ENCODE measurements at regions not wholly inside any gene's neighbourhood (a gene's known extent, or its start where the extent isn't known, plus 50 kb on each side); places are given as distances from the start of the nearest gene placed in this dataset.

DNA sequence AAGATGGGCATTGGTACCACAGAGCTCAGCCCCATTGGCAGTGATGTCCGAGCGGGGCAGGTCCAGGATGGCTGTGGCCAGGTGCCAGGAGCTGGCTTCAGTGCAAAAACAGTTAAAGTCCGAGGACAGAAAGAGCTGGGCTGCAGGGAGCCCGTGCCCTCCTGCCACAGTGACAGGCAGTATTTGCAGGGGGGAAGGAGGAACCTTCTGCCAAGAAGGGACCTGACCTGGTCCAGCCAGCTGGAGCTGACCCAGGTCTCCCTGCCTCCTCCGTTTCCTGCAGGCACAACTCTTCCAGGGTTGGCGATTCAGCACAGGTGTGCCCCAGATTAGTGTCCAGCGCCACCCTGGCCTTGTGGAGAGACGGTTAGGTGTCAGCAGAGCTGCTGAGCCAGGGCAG, 199.0 kb downstream of the ENGASE start:
- Histone ChIP-seq H3K27ac (no peak overlapping the region), H3K4me1 (no peaks in the 10 kb centered on the region), H3K27me3 (peaks cover 0 to 78% of the 10 kb centered on the region in 2 donors), H3K4me3 (no peak overlapping the region), H3K36me3 (no peaks in the 10 kb centered on the region), H3K9me3 (no peaks in the 10 kb centered on the region)
- no peak for DNase-seq
- intact Hi-C loops (cut with DNase I; ENCODE audit: low total_unique reads): no loop called here
- TF ChIP-seq, protein P1, sequence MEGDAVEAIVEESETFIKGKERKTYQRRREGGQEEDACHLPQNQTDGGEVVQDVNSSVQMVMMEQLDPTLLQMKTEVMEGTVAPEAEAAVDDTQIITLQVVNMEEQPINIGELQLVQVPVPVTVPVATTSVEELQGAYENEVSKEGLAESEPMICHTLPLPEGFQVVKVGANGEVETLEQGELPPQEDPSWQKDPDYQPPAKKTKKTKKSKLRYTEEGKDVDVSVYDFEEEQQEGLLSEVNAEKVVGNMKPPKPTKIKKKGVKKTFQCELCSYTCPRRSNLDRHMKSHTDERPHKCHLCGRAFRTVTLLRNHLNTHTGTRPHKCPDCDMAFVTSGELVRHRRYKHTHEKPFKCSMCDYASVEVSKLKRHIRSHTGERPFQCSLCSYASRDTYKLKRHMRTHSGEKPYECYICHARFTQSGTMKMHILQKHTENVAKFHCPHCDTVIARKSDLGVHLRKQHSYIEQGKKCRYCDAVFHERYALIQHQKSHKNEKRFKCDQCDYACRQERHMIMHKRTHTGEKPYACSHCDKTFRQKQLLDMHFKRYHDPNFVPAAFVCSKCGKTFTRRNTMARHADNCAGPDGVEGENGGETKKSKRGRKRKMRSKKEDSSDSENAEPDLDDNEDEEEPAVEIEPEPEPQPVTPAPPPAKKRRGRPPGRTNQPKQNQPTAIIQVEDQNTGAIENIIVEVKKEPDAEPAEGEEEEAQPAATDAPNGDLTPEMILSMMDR (IDR thresholded peaks at IDR 0.05): no peak

DNA sequence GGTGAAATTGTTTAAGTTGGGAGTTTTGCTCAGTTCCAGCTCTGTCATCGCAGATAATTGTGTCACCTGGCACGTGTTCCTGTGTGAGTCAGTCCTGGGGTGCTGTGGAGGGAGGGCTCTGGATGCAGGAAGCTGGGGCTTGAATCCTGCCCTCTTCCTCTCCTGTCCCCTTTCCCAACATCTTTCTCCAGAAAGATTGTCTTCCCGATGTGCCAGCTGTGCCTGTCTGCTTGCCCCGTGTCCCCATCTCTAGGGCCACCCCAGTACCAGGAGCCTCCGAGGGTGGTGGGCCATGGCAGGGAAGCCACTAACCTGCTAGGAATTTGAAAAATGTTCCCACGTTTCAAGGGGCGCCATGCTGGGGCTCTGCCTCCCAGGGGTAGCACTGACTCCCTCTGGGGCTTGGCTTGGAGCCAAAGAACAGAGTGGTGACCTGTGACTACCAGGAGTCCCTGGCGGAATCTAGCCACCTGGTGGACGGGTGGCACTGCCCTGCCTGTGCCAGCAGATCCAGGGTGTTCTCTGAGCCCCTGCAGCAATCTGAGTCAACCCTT, 198.1 kb downstream of the ENGASE start:
- TF ChIP-seq, protein P1 (IDR thresholded peaks at IDR 0.05): no peak
- no peak for DNase-seq
- H3K27ac ChIP-seq: no peak overlapping the region
- peaks cover 0 to 78% of the 10 kb centered on the region in 2 donors for H3K27me3 ChIP-seq
- no peaks in the 10 kb centered on the region for H3K4me1 ChIP-seq
- H3K36me3 ChIP-seq: no peaks in the 10 kb centered on the region
- intact Hi-C loops (cut with DNase I; ENCODE audit: low total_unique reads): no loop called here
- no peak overlapping the region for H3K4me3 ChIP-seq
- no peaks in the 10 kb centered on the region for H3K9me3 ChIP-seq

DNA sequence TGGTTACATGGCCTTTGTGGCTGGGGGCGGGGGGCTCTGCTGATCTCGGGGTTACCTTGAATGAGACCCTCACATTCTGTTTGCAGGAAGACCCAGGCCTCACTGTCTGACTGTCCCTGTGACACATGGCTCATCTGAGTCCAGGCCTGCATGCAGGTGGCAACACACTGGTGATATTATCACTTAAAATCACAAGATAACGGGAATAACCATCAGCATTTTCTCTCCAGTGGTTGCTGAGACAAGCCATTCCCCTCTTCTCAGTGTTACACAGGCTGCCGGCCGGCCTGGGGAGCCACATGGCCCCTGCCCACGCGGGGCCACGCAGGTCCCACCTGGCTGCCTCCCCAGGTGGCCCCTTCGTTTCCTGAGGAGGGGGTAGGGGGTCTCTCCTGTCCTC, 197.6 kb downstream of the ENGASE start:
- no peak overlapping the region for H3K4me3 ChIP-seq
- TF ChIP-seq, protein P1 (IDR thresholded peaks at IDR 0.05): no peak
- H3K27me3 ChIP-seq: peaks cover 0 to 81% of the 10 kb centered on the region in 2 donors
- no peak overlapping the region for H3K27ac ChIP-seq
- H3K36me3 ChIP-seq: no peaks in the 10 kb centered on the region
- H3K9me3 ChIP-seq: no peaks in the 10 kb centered on the region
- no peaks in the 10 kb centered on the region for H3K4me1 ChIP-seq
- DNase-seq: no peak
- intact Hi-C loops (cut with DNase I; ENCODE audit: low total_unique reads): no loop called here

DNA sequence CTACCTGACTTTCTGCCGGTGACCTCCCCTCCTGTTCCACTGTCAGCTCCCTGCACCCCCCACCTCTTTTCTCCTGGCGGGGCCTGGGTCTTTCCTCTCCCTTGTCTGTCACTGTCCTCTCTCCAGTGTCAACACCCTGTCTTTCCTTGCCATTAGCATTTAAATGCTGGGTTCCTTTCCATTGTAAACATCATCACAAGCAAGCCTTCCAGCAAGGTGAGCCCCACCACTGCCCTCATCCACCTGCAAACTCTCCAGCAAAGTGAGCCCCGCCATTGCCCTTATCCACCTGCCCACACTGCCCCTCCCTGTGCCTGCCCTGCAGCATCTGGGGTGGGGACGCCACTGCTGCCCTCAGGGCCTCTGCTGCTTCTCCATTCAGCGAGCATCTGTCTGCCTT, 195.0 kb downstream of the ENGASE start:
- Histone ChIP-seq H3K4me1 (no peaks in the 10 kb centered on the region), H3K36me3 (no peaks in the 10 kb centered on the region), H3K4me3 (no peak overlapping the region), H3K27ac (no peak overlapping the region), H3K9me3 (no peaks in the 10 kb centered on the region), H3K27me3 (peaks cover 0 to 94% of the 10 kb centered on the region in 2 donors)
- intact Hi-C loops (cut with DNase I; ENCODE audit: low total_unique reads): no loop called here
- DNase-seq: no peak
- TF ChIP-seq, protein P1 (IDR thresholded peaks at IDR 0.05): no peak

DNA sequence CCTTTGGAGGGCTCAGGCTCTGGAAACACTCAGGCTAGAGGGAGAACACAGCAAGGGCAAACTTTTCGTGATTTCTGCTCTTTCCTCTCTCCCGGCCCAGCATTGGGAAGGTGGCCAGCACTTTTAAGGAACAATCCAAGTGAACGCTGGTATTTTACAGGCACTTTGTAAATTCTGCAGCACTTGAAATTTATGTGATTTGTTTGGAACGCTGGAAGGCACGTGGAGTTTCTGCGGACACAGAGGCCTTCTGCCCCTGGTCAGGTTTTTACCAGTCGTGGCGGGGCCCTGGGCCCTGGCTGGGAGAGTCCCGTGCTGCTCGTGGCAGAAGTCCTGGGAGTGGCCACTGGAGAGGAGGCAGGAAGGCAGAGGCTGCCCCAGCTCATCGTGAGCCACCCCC, 188.6 kb downstream of the ENGASE start:
- intact Hi-C loops (cut with DNase I; ENCODE audit: low total_unique reads): no loop called here
- TF ChIP-seq, protein P1 (IDR thresholded peaks at IDR 0.05): no peak
- H3K27me3 ChIP-seq: peaks cover 0 to 92% of the 10 kb centered on the region in 2 donors

DNA sequence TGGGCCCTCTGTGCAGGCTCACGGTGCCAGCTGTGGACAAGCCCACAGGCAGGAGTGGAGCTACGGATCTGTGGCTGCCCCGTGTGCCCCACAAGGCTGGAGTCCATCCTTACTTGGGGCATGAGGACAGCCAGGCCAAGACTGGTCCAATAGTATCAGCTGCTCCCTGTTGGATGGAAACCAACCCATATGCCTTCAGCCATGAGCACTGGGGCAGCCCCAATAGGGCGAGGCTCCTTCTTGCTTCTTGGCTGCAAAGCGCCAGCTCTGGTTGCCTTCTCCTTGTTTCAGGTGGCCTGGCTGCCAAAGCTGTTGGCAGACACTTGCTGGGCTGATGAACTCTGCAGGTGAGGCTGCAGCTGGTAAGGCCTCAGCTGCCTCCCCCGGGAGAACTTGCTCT, 188.0 kb downstream of the ENGASE start:
- no peak overlapping the region for H3K4me3 ChIP-seq
- intact Hi-C loops (cut with DNase I; ENCODE audit: low total_unique reads): no loop called here
- H3K36me3 ChIP-seq: no peaks in the 10 kb centered on the region
- H3K27ac ChIP-seq: no peak overlapping the region
- TF ChIP-seq, protein P1 (IDR thresholded peaks at IDR 0.05): no peak
- no peaks in the 10 kb centered on the region for H3K4me1 ChIP-seq
- H3K9me3 ChIP-seq: no peaks in the 10 kb centered on the region
- H3K27me3 ChIP-seq: peaks cover 0 to 87% of the 10 kb centered on the region in 2 donors
- DNase-seq: no peak

More for the DNA sequence above, 188.6 kb downstream of the ENGASE start:
- no peak for DNase-seq
- Histone ChIP-seq H3K4me1 (no peaks in the 10 kb centered on the region), H3K9me3 (no peaks in the 10 kb centered on the region), H3K4me3 (no peak overlapping the region), H3K27ac (no peak overlapping the region), H3K36me3 (no peaks in the 10 kb centered on the region)
